ENCODE measurements at regions not wholly inside any gene's neighbourhood (a gene's known extent, or its start where the extent isn't known, plus 50 kb on each side); places are given as distances from the start of the nearest gene placed in this dataset.

DNA sequence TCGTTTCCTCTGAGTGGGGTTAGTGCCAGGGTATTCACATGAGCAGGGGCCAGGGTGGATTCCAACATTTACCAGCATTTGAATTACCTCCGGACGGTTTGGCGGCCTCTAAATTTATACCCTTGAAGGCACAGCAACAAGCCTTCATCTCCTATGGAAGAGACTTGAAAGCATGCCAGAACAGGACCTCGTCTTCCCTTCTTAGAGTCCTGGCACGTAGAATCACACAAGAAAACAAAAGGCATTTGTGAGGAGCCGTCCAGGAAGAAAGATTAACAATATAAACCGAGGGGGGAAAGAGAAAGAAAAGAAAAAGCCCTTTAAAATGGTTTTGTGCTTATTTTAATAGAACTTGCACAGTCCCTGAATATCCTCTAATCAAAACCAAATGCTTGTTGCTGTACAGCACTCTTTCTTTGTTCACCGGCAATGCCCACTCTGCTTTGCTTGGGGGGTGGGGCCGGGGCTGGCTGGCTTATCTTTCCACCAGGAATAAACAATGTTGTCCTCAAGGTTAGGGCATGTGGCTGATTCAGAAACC lies 575.8 kb upstream of the ZNF462 start:
- H3K9me3 Mint-ChIP-seq, result no peaks in the 10 kb centered on the region
- no peaks in the 10 kb centered on the region for H3K27me3 Mint-ChIP-seq
- no peak overlapping the region for H3K4me3 Mint-ChIP-seq
- H3K27ac Mint-ChIP-seq, result no peak overlapping the region
- no peaks in the 10 kb centered on the region for H3K4me1 Mint-ChIP-seq
- DNase-seq, result no peak
- no peaks in the 10 kb centered on the region for H3K36me3 Mint-ChIP-seq

DNA sequence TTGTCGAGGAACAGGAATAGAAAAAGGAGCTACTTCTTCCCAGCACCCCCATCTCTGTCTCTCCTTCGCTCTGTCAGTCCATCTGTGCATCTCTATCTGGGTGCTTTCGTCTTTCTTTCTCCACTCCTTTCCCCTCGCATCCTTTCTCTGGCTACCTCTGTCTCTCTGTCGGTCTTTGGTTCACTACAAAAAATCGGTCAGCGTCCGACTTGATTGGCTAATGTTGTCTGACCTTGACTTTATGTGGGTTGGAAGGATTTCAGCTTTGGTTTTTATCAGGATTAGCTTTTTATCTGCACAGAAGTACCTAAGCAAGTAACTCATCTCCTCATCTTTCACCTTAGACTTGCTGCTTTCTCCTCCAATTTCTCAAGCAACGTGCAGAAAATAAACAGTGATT lies 575.2 kb upstream of the ZNF462 start:
- Mint-ChIP-seq H3K27me3 (no peaks in the 10 kb centered on the region), H3K27ac (no peak overlapping the region), H3K4me1 (no peaks in the 10 kb centered on the region), H3K9me3 (no peaks in the 10 kb centered on the region), H3K4me3 (no peak overlapping the region), H3K36me3 (no peaks in the 10 kb centered on the region)
- DNase-seq, result no peak

DNA sequence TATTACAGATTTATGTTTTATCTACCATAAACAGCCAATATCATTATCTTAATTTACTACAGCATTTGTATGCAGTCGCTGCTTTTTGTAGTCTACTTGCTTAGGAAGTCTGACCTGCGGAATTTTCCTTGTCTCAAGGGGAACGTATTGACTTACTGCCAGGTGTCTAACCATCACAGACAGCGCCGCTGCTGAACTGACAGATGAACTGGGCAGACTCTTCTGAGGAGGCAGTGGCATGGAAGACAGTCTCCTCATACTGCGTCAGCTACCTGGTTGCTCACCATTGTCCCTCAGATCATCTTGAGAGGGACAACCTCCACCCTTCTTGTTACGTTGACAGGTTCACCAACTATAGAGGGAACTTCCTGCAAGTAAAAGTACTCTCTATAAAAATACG lies 574.3 kb upstream of the ZNF462 start:
- H3K4me1 Mint-ChIP-seq, result no peaks in the 10 kb centered on the region
- no peaks in the 10 kb centered on the region for H3K27me3 Mint-ChIP-seq
- no peaks in the 10 kb centered on the region for H3K9me3 Mint-ChIP-seq
- H3K4me3 Mint-ChIP-seq, result no peak overlapping the region
- DNase-seq, result no peak
- no peak overlapping the region for H3K27ac Mint-ChIP-seq
- H3K36me3 Mint-ChIP-seq, result no peaks in the 10 kb centered on the region

DNA sequence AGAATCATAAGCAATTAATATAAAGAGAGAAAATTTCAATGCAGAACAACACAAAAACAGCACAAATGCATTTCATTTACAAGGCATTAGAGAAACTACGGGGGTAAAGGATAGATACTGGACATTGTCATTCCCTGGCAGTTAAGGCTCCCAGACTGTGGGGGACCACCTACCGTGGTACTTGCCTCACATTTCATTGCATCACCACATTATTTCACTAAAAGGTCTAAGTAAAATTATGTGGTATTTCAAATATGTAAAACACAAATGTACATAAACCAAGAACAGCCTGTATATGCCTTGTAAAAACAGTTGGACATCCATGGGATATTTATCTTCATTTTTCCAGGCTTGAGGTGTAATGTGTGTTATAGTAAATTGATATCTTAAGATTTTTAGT lies 571.2 kb upstream of the ZNF462 start:
- Mint-ChIP-seq H3K4me3 (no peak overlapping the region), H3K27ac (no peak overlapping the region), H3K36me3 (no peaks in the 10 kb centered on the region), H3K27me3 (no peaks in the 10 kb centered on the region), H3K9me3 (no peaks in the 10 kb centered on the region), H3K4me1 (no peaks in the 10 kb centered on the region)
- DNase-seq, result no peak

DNA sequence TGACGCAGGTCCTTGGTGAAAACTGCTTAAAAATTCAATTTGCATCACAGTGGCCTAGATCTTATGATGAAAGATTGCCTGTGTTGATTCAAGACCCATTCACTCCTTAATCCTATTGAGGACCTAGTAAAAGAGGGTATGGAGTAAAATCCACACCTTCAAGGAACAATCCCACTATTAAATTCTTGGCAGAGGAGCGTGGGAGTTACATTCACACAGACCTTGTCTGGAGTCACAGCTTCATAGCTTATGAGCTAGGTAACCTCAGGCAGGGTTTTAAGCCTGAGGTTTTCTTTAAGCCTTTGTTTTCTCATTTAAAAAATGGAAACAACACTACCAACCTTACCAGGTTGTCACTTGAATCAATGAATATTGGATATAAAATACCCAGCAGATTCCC lies 566.5 kb upstream of the ZNF462 start:
- no peaks in the 10 kb centered on the region for H3K36me3 Mint-ChIP-seq

DNA sequence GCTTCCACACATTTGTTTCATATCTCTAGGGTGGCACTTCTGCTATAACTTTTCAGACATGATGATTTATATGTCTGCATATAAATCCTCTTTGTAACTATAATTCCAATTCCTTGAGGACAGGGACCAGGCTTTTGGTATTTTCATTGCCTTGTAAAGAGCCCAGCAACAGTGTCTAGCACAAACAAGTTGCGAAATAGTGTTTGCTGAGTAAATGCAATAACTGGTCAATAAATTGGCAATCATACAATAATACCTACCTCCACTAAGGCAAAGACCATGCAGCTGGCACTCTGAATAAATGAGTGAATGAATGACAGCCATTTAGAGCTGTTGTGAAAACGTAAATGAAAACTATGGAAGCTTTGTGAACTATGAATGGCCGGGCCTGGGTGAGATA lies 564.0 kb upstream of the ZNF462 start:
- no peak overlapping the region for H3K4me3 Mint-ChIP-seq
- H3K36me3 Mint-ChIP-seq, result no peaks in the 10 kb centered on the region
- H3K27ac Mint-ChIP-seq, result no peak overlapping the region
- no peaks in the 10 kb centered on the region for H3K27me3 Mint-ChIP-seq
- no peak for DNase-seq
- H3K4me1 Mint-ChIP-seq, result no peaks in the 10 kb centered on the region
- no peaks in the 10 kb centered on the region for H3K9me3 Mint-ChIP-seq

More for the DNA sequence above, 566.5 kb upstream of the ZNF462 start:
- Mint-ChIP-seq H3K4me3 (no peak overlapping the region), H3K27ac (no peak overlapping the region), H3K9me3 (no peaks in the 10 kb centered on the region), H3K4me1 (no peaks in the 10 kb centered on the region), H3K27me3 (no peaks in the 10 kb centered on the region)
- DNase-seq, result no peak

DNA sequence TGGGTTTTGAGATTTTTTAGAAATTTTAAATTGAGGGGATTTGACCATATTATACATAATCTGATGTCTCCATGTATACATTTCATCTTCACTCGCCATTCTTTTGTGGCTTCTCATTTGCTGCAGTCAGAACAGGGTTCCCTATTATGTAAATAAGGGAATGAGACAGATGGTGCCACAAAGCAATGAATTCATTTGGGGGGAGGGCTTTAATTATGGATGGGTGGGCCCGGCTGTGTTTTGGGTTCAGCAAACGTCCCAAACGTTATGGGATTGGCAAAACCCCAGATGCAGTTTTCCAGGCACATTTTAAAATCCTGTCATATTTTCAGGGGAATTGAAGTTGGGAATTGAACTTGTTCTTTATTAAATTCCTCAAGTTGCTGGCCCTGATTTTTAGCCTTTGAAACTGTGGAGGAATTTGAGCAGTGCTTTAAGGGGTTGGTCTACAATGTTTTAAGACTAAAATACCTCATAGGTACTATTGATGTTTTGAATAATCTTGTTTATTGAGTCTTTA lies 558.5 kb upstream of the ZNF462 start:
- Mint-ChIP-seq H3K4me3 (no peak overlapping the region), H3K27me3 (no peaks in the 10 kb centered on the region), H3K4me1 (no peaks in the 10 kb centered on the region), H3K9me3 (no peaks in the 10 kb centered on the region), H3K27ac (no peak overlapping the region), H3K36me3 (no peaks in the 10 kb centered on the region)
- no peak for DNase-seq

DNA sequence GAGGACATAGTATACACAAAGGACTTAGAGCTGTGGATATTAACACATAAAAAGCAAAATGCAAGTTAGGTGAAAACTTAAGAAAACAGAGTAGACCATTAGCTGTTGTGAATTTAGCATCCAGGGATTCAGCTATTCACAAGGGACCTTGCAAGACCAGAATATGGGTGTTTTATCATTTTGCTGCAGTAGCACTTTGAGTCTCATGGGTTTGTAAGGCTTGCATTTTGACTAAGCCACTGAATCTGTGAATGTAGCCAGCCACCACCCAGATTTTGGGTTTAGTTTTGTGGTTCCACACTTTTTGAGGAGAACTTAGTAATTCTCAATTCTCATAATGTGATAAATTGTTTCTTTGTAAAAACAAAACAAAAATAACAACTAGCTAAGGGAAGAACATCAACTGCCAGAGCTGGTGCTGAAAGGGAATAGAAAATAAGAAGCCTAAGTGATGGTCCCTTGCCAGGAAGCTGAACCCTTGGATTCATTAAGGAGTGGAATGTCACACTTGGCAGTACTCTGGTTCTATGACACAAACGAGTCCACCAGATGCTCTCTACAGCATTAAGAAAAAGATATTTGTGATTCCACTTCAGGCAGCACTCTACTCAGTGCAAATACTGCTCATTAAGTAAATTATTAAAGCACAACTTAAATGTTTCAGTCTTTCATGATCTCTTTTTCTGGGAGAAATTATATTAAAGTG lies 557.4 kb upstream of the ZNF462 start:
- no peaks in the 10 kb centered on the region for H3K9me3 Mint-ChIP-seq

DNA sequence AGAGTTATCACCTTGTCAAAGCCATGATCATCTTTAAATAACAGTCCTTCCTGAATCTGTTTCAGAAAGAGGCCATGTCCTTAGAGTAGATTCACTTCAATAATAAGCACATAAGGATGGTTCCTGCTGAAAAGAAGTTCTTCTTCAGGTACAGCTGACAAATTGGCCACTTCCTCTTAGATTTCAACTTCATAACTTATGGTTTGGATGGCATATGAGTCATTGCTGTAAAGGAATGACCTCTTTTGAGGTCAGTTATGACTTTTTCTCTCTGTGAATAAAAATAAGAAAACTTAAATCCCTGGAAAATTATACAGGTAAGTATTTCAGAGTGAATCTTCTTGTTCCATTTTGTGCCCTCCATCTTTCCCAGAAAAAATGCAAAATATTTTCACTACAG lies 555.3 kb upstream of the ZNF462 start:
- DNase-seq, result no peak
- Mint-ChIP-seq H3K27ac (no peak overlapping the region), H3K4me1 (no peaks in the 10 kb centered on the region), H3K36me3 (no peaks in the 10 kb centered on the region), H3K4me3 (no peak overlapping the region), H3K9me3 (no peaks in the 10 kb centered on the region), H3K27me3 (no peaks in the 10 kb centered on the region)

More for the DNA sequence above, 557.4 kb upstream of the ZNF462 start:
- Mint-ChIP-seq H3K27ac (no peak overlapping the region), H3K4me3 (no peak overlapping the region), H3K27me3 (no peaks in the 10 kb centered on the region), H3K4me1 (no peaks in the 10 kb centered on the region), H3K36me3 (no peaks in the 10 kb centered on the region)
- no peak for DNase-seq

DNA sequence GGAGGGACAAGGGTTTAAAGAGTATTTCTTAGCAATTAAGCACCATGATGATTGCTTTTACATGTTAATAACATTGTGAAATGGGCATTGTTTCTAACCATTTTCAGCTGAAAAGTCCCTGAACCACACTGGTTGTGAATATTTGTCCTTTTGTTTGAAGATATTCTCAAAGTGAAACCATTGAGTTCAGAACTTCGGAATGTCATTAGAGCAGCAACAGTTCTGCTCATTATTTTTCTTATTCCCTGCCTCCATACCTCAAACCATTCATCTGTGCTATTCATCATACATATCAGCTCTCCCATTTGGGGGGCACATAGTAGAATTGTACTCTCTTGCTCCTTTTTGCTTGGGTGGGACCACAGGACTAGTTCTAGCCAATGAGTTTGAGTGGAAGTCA lies 553.0 kb upstream of the ZNF462 start:
- H3K4me1 Mint-ChIP-seq, result no peaks in the 10 kb centered on the region
- H3K27ac Mint-ChIP-seq, result no peak overlapping the region
- H3K27me3 Mint-ChIP-seq, result no peaks in the 10 kb centered on the region
- peaks cover 1% of the 10 kb centered on the region for H3K9me3 Mint-ChIP-seq
- H3K36me3 Mint-ChIP-seq, result no peaks in the 10 kb centered on the region
- no peak overlapping the region for H3K4me3 Mint-ChIP-seq
- DNase-seq, result no peak

DNA sequence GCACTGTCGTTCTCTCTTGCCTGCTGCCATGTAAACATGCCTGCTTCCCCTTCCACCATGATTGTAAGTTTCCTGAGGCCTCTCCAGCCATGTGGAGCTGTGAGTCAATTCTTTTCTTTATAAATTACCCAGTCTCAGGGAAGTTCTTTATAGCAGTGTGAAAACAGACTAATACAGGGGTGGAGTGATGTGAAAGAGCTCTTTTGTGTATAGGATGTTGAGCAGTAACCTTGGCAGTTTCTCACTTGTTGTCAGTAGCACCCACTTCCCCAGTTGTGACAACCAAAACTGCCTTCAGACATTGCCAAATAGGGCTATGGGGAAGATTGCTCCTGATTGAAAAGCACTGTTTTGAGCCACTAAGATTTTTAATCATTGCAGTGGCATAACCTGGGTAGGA lies 552.2 kb upstream of the ZNF462 start:
- no peaks in the 10 kb centered on the region for H3K4me1 Mint-ChIP-seq
- no peak overlapping the region for H3K27ac Mint-ChIP-seq
- H3K27me3 Mint-ChIP-seq, result no peaks in the 10 kb centered on the region
- no peak overlapping the region for H3K4me3 Mint-ChIP-seq
- peaks cover 1% of the 10 kb centered on the region for H3K9me3 Mint-ChIP-seq
- no peak for DNase-seq
- H3K36me3 Mint-ChIP-seq, result no peaks in the 10 kb centered on the region

DNA sequence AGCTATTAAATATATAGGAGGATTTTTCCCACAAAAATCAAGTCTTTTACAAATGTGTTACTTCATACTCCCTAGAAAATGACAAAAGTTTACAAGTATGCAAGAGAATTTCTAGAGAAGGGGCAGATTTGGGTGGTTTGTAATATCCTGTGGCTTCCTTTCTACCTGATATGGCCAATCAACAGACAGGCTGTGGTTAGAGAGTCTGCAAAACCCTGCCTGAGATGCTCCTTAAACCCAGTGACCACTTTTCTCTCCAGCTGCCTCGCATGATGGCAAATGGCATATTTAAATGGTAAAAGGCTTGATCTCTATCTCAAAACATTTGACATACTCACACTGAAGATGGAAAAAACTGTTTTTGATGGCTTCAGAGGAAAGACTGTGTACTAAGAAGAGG lies 550.1 kb upstream of the ZNF462 start:
- H3K4me1 Mint-ChIP-seq, result no peaks in the 10 kb centered on the region

DNA sequence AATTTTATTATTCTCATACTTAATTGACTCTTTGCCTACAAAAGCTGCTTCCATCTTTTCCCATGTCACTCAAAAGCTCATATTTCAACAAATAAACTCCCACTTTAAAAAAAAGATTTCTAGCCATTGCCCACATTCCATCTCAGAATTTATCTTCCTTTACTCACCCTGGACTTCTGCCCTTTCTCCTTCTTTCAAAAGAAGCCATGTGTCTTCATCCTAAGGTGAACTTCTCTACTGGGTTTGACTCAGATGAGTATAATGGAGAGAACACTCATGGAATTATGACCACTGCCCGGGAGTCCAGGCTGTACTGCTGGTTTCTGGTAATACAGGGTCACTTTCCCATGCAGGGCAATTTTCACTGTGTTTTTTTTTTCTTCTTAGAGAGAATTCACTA lies 548.5 kb upstream of the ZNF462 start:
- Mint-ChIP-seq H3K36me3 (no peaks in the 10 kb centered on the region), H3K4me1 (no peaks in the 10 kb centered on the region), H3K4me3 (no peak overlapping the region), H3K27ac (no peak overlapping the region), H3K27me3 (no peaks in the 10 kb centered on the region), H3K9me3 (peaks cover 1% of the 10 kb centered on the region)
- no peak for DNase-seq

More for the DNA sequence above, 550.1 kb upstream of the ZNF462 start:
- H3K4me3 Mint-ChIP-seq, result no peak overlapping the region
- no peaks in the 10 kb centered on the region for H3K36me3 Mint-ChIP-seq
- H3K27me3 Mint-ChIP-seq, result no peaks in the 10 kb centered on the region
- H3K27ac Mint-ChIP-seq, result no peak overlapping the region
- peaks cover 1% of the 10 kb centered on the region for H3K9me3 Mint-ChIP-seq
- DNase-seq, result no peak

DNA sequence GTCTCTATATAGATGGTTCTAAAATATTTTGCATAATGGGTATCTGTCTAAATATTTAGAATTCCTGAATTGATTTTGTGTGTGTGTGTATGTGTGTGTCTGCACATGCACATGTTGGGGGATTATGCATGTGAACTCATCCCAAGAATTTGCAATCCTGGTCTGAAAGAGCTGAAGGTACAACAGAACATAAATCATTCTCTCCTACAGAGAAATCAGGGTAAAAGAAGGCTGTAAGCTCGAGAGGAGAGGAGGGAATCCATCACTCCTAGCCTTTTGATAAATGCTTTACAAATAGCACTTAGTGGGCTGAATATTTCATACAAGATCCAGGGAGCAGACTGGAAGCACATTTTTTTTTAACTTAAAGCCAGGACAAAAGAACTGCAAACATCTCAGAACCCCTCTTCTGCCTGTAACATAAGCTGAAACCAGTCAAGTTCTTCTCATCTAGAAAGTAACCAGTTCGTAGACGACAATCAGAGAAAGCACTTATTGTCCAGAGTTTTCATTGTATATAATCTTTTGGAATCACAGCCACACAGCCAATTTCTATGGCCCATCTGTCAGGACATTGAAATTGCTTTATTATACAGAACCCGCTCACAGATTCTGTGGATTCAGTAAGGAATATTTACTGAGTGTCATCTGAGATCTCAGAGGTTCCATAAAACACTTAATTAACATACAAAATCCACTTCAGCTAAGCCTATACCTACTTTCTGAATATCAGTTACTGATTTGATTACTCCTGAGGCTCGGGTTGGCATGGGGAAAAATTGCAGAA lies 541.4 kb upstream of the ZNF462 start:
- Mint-ChIP-seq H3K36me3 (no peaks in the 10 kb centered on the region), H3K27me3 (no peaks in the 10 kb centered on the region), H3K4me1 (no peaks in the 10 kb centered on the region), H3K9me3 (no peaks in the 10 kb centered on the region), H3K27ac (no peak overlapping the region), H3K4me3 (no peak overlapping the region)
- no peak for DNase-seq

DNA sequence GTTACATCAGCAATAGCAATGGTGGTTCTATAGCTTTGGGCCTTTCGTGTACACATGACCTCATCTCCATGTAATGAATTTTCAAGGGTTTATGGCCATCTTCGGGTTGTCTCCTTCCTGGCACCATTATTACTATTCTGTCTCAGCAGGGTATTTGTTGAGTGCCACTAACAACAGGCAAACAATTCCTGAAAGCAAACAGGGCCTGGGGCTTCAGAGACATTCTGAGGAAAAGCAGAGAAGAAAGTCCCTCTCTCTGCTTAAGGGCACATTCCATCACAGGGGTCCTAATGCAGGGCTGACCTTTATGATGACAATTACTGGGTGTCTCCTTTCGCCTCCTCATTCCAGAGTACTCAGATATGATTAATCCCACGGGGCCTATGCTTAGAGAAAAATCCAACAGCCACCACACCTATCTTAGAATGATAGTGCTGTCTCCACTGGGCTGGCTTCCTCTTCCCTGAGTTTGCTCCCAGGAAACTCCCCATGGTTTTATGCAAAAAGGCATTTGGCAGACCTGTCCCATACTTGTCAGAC lies 540.2 kb upstream of the ZNF462 start:
- H3K9me3 Mint-ChIP-seq, result peaks cover 1% of the 10 kb centered on the region
- no peak overlapping the region for H3K27ac Mint-ChIP-seq
- DNase-seq, result no peak
- no peak overlapping the region for H3K4me3 Mint-ChIP-seq
- no peaks in the 10 kb centered on the region for H3K4me1 Mint-ChIP-seq
- H3K36me3 Mint-ChIP-seq, result no peaks in the 10 kb centered on the region
- no peaks in the 10 kb centered on the region for H3K27me3 Mint-ChIP-seq
